NCI-H748 (cell line): ENCODE measurements at regions not wholly inside any gene's neighbourhood (a gene's known extent, or its start where the extent isn't known, plus 50 kb on each side); places are given as distances from the start of the nearest gene placed in this dataset.
A peak's percentile ranks its signal among the peaks of the same experiment; 100 is the strongest.

ENCODE experiments used
- DNase-seq: peaks from one replicate; lab custom pipeline; 2025; ENCODE audit not compliant: unreplicated experiment; lab: John Stamatoyannopoulos, UW

- DNase-seq = no peak
These were observed 555.1 kb upstream of the ADAMTS16 start for GRCh38 chr5:4584982-4585381.

- DNase-seq = no peak
These were observed 526.7 kb upstream of the ADAMTS16 start for GRCh38 chr5:4613440-4613839.

GRCh38 chr5:4614088-4614487 is 526.0 kb upstream of the ADAMTS16 start:
- DNase-seq = peak; percentile 85

- peak; percentile 91 for DNase-seq
These were observed 524.8 kb upstream of the ADAMTS16 start for GRCh38 chr5:4615369-4615768.

GRCh38 chr5:4625206-4625896 is 514.8 kb upstream of the ADAMTS16 start:
- DNase-seq = no peak

- peak; percentile 72 for DNase-seq
These were observed 513.0 kb upstream of the ADAMTS16 start for GRCh38 chr5:4627131-4627530.

GRCh38 chr5:4627929-4628328 is 512.2 kb upstream of the ADAMTS16 start:
- DNase-seq = peak; percentile 64

- no peak for DNase-seq
These were observed 511.3 kb upstream of the ADAMTS16 start for GRCh38 chr5:4628645-4629385.

- DNase-seq = peak; percentile 36
These were observed 510.1 kb upstream of the ADAMTS16 start for GRCh38 chr5:4630031-4630430.

GRCh38 chr5:4634342-4634741 is 505.8 kb upstream of the ADAMTS16 start:
- no peak for DNase-seq

GRCh38 chr5:4636378-4636777 is 503.8 kb upstream of the ADAMTS16 start:
- DNase-seq = peak; percentile 86

- peak; percentile 89 for DNase-seq
These were observed 500.2 kb upstream of the ADAMTS16 start for GRCh38 chr5:4639946-4640345.

GRCh38 chr5:4640795-4641194 is 499.3 kb upstream of the ADAMTS16 start:
- peak; percentile 88 for DNase-seq

GRCh38 chr5:4642525-4642924 is 497.6 kb upstream of the ADAMTS16 start:
- DNase-seq = no peak

- no peak for DNase-seq
These were observed 496.9 kb upstream of the ADAMTS16 start for GRCh38 chr5:4643190-4643589.

GRCh38 chr5:4643960-4644359 is 496.2 kb upstream of the ADAMTS16 start:
- DNase-seq = no peak

GRCh38 chr5:4646715-4647375 is 493.3 kb upstream of the ADAMTS16 start:
- peak; percentile 86 for DNase-seq

GRCh38 chr5:4647955-4648354 is 492.2 kb upstream of the ADAMTS16 start:
- DNase-seq = no peak

- no peak for DNase-seq
These were observed 488.1 kb upstream of the ADAMTS16 start for GRCh38 chr5:4651806-4652565.

- DNase-seq = no peak
These were observed 486.7 kb upstream of the ADAMTS16 start for GRCh38 chr5:4653475-4653874.

- no peak for DNase-seq
These were observed 480.3 kb upstream of the ADAMTS16 start for GRCh38 chr5:4659851-4660250.
